Sigmoid colon (tissue), 6 donors: ENCODE measurements at regions not wholly inside any gene's neighbourhood (a gene's known extent, or its start where the extent isn't known, plus 50 kb on each side); places are given as distances from the start of the nearest gene placed in this dataset.

Source experiments
- DNase-seq: peaks from one replicate; pipeline ENCODE4 v3.0.0-alpha.2; 2019
- H3K27ac ChIP-seq, 4 donors: fragments of 200-600 bp; sonication (generic); one replicate each; pipeline ENCODE4 v1.5.1; 2016 to 2019; ENCODE audit warnings: mild to moderate bottlenecking in 1 of 4
- H3K27me3 ChIP-seq, 3 donors: fragments of 200-600 bp; sonication (generic); one replicate each; pipeline ENCODE4 v1.5.1; 2019; ENCODE audit warnings: mild to moderate bottlenecking in 1 of 3
- H3K36me3 ChIP-seq, 4 donors: fragments of 200-600 bp; sonication (generic); one replicate each; pipeline ENCODE4 v1.5.1; 2016 to 2019
- H3K4me1 ChIP-seq, 4 donors: fragments of 200-600 bp; sonication (generic); one replicate each; pipeline ENCODE4 v1.5.1; 2017 to 2019
- H3K4me3 ChIP-seq, 4 donors: fragments of 200-600 bp; sonication (generic); one replicate each; pipeline ENCODE4 v1.5.1; 2017 to 2019; ENCODE audit warnings: mild to moderate bottlenecking in 2 of 4, moderate library complexity in 1 of 4
- H3K9me3 ChIP-seq, 4 donors: fragments of 200-600 bp in 3 of 4; sonication (generic) in 3 of 4; one replicate each; pipeline versions ENCODE4 v1.5.1 to v1.6.1; 2013 to 2019
- CTCF ChIP-seq, 4 experiments: fragments of 450-650 bp in 3 of 4; fragments of 200-600 bp in 1 of 4; IDR thresholded peaks; one replicate each; pipeline ENCODE4 v1.5.1; 2016 to 2019; ENCODE audit warnings: antibody characterized with exemption in 4 of 4, mild to moderate bottlenecking in 3 of 4, moderate library complexity in 2 of 4
- EP300 ChIP-seq, 4 donors: sonication (generic); formaldehyde crosslinking; IDR thresholded peaks; one replicate each; pipeline ENCODE4 v1.6.1; 2017; ENCODE audit warnings: antibody characterized with exemption in 4 of 4
- POLR2A ChIP-seq, 2 donors: fragments of 450-650 bp; IDR thresholded peaks; one replicate each; pipeline ENCODE4 v1.6.1; 2016; ENCODE audit warnings: antibody characterized with exemption in 2 of 2, mild to moderate bottlenecking in 2 of 2, moderate library complexity in 2 of 2
- POLR2AphosphoS5 ChIP-seq, 4 donors: sonication (generic); formaldehyde crosslinking; IDR thresholded peaks; one replicate each; pipeline ENCODE4 v1.6.1; 2017; ENCODE audit warnings: antibody characterized with exemption in 4 of 4
- WGBS, 2 donors: extraction: QIAGEN DNeasy Blood & Tissue Kit; methylation state at CpG; one replicate each; pipeline ENCODE4 v1.1.7; 2013; 5-methylcytosine and 5-hydroxymethylcytosine counted together
- intact Hi-C: fragments of 100-400 bp; cut with DNase I; formaldehyde crosslinking; loops from one replicate; pipeline ENCODE4 v1.15.1; 2023
- donor health status: healthy with polysubstance abuse.
- donor health status: healthy.

GRCh38 chr2:128368437-128369107, 49.9 kb upstream of the HS6ST1 start:
- TF ChIP-seq EP300 (IDR thresholded peaks at IDR 0.05) = no peak
- TF ChIP-seq CTCF (IDR thresholded peaks at IDR 0.05) = no peak
- no peak for TF ChIP-seq POLR2AphosphoS5 (IDR thresholded peaks at IDR 0.05)
- no peak for TF ChIP-seq POLR2A (IDR thresholded peaks at IDR 0.05)
- H3K9me3 ChIP-seq = no peaks in the 10 kb centered on the region
- WGBS, 2 donors = 92 to 93% methylated on average over 21 of the region's 21 CpGs
- no peaks in the 10 kb centered on the region for H3K27me3 ChIP-seq
- no peak overlapping the region for H3K4me3 ChIP-seq
- peaks cover 0 to 17% (median 12%) of the 10 kb centered on the region in 4 donors for H3K4me1 ChIP-seq
- intact Hi-C loops = no loop called here
- no peaks in the 10 kb centered on the region for H3K36me3 ChIP-seq
- no peak overlapping the region for H3K27ac ChIP-seq
- DNase-seq = peak; percentile 53

GRCh38 chr2:128369108-128369555, 50.5 kb upstream of the HS6ST1 start:
- WGBS, 2 donors = 73 to 77% methylated on average over 12 of the region's 12 CpGs
- peaks cover 0 to 22% (median 17%) of the 10 kb centered on the region in 4 donors for H3K4me1 ChIP-seq
- intact Hi-C loops = no loop called here
- H3K4me3 ChIP-seq = no peak overlapping the region
- no peaks in the 10 kb centered on the region for H3K27me3 ChIP-seq
- peak; percentile 56 for DNase-seq
- H3K27ac ChIP-seq = no peak overlapping the region
- TF ChIP-seq EP300 (IDR thresholded peaks at IDR 0.05) = no peak
- no peaks in the 10 kb centered on the region for H3K9me3 ChIP-seq
- H3K36me3 ChIP-seq = no peaks in the 10 kb centered on the region

GRCh38 chr2:128369602-128370467, 51.2 kb upstream of the HS6ST1 start:
- 60 to 75% methylated on average over 17 of the region's 17 CpGs for WGBS, 2 donors
- H3K9me3 ChIP-seq = no peaks in the 10 kb centered on the region
- no peaks in the 10 kb centered on the region for H3K27me3 ChIP-seq
- DNase-seq = peak; percentile 55
- H3K4me1 ChIP-seq = peaks cover 0 to 29% (median 24%) of the 10 kb centered on the region in 4 donors
- H3K27ac ChIP-seq = no peak overlapping the region
- TF ChIP-seq CTCF (IDR thresholded peaks at IDR 0.05) = no peak
- no peak for TF ChIP-seq EP300 (IDR thresholded peaks at IDR 0.05)
- no peak for TF ChIP-seq POLR2AphosphoS5 (IDR thresholded peaks at IDR 0.05)
- no peak for TF ChIP-seq POLR2A (IDR thresholded peaks at IDR 0.05)
- H3K4me3 ChIP-seq = no peak overlapping the region
- H3K36me3 ChIP-seq = no peaks in the 10 kb centered on the region
- intact Hi-C loops = no loop called here

- WGBS, 2 donors = 74 to 88% methylated on average over 27 of the region's 27 CpGs
- no peak overlapping the region for H3K27ac ChIP-seq
- no peaks in the 10 kb centered on the region for H3K36me3 ChIP-seq
- intact Hi-C loops = no loop called here
- peaks cover 0 to 37% (median 32%) of the 10 kb centered on the region in 4 donors for H3K4me1 ChIP-seq
- no peaks in the 10 kb centered on the region for H3K9me3 ChIP-seq
- TF ChIP-seq POLR2A (IDR thresholded peaks at IDR 0.05) (no peak), EP300 (IDR thresholded peaks at IDR 0.05) (no peak), CTCF (IDR thresholded peaks at IDR 0.05) (no peak), POLR2AphosphoS5 (IDR thresholded peaks at IDR 0.05) (no peak)
- no peaks in the 10 kb centered on the region for H3K27me3 ChIP-seq
- peak; percentile 48 for DNase-seq
- H3K4me3 ChIP-seq = no peak overlapping the region
These were observed 52.0 kb upstream of the HS6ST1 start for GRCh38 chr2:128370468-128371247.

- TF ChIP-seq POLR2AphosphoS5 (IDR thresholded peaks at IDR 0.05) (no peak), EP300 (IDR thresholded peaks at IDR 0.05) (no peak), POLR2A (IDR thresholded peaks at IDR 0.05) (no peak), CTCF (IDR thresholded peaks at IDR 0.05) (no peak)
- intact Hi-C loops = no loop called here
- H3K4me1 ChIP-seq = peaks cover 0 to 43% (median 38%) of the 10 kb centered on the region in 4 donors
- H3K27me3 ChIP-seq = no peaks in the 10 kb centered on the region
- H3K9me3 ChIP-seq = no peaks in the 10 kb centered on the region
- no peak overlapping the region for H3K4me3 ChIP-seq
- WGBS, 2 donors = 91 to 92% methylated on average over 8 of the region's 8 CpGs
- H3K36me3 ChIP-seq = no peaks in the 10 kb centered on the region
- DNase-seq = peak; percentile 29
- H3K27ac ChIP-seq = no peak overlapping the region
These were observed 52.6 kb upstream of the HS6ST1 start for GRCh38 chr2:128371248-128371630.
